ENCODE measurements at regions not wholly inside any gene's neighbourhood (a gene's known extent, or its start where the extent isn't known, plus 50 kb on each side); places are given as distances from the start of the nearest gene placed in this dataset.

DNA sequence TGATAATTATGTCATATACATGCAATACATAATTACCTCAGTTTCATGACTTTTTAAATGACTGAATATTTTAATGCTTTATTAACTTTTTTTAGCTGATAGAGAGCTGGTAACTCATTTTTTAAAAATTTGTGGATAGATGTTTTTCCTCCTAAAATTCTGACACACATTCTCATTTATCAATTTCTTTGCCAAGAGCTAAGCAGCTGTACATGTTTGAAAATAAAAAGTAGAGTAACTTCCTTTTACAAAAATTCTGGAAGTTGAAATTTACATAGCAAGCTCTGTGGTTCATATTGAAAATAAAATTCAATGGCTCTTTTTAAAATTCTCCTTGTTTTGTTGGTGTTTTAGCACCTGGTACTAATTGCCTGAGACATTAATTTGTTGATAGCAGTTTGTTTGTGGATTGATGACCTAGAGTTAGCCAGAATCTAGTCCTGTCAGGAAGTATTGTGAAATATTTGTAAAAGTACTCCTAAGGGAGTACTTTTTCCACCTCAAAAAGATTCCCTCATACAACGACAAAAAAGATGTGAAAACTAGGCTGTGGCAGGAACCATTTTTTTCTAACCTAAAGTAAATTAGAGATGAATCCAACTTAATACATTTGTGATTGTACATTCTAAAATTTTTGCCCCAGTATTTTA, 621.8 kb downstream of the BCKDHB start:
- H3K4me3 ChIP-seq (ENCODE audit: low read depth, low read length): no peak overlapping the region
- in situ Hi-C loops (cut with HindIII; ENCODE audit: low sequenced_read_pairs): no loop called here
- TF ChIP-seq, protein P1, sequence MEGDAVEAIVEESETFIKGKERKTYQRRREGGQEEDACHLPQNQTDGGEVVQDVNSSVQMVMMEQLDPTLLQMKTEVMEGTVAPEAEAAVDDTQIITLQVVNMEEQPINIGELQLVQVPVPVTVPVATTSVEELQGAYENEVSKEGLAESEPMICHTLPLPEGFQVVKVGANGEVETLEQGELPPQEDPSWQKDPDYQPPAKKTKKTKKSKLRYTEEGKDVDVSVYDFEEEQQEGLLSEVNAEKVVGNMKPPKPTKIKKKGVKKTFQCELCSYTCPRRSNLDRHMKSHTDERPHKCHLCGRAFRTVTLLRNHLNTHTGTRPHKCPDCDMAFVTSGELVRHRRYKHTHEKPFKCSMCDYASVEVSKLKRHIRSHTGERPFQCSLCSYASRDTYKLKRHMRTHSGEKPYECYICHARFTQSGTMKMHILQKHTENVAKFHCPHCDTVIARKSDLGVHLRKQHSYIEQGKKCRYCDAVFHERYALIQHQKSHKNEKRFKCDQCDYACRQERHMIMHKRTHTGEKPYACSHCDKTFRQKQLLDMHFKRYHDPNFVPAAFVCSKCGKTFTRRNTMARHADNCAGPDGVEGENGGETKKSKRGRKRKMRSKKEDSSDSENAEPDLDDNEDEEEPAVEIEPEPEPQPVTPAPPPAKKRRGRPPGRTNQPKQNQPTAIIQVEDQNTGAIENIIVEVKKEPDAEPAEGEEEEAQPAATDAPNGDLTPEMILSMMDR (IDR thresholded peaks at IDR 0.05; ENCODE audit: low read depth, low read length): no peak
- no peak for DNase-seq (ENCODE audit: low read depth, low spot score)

DNA sequence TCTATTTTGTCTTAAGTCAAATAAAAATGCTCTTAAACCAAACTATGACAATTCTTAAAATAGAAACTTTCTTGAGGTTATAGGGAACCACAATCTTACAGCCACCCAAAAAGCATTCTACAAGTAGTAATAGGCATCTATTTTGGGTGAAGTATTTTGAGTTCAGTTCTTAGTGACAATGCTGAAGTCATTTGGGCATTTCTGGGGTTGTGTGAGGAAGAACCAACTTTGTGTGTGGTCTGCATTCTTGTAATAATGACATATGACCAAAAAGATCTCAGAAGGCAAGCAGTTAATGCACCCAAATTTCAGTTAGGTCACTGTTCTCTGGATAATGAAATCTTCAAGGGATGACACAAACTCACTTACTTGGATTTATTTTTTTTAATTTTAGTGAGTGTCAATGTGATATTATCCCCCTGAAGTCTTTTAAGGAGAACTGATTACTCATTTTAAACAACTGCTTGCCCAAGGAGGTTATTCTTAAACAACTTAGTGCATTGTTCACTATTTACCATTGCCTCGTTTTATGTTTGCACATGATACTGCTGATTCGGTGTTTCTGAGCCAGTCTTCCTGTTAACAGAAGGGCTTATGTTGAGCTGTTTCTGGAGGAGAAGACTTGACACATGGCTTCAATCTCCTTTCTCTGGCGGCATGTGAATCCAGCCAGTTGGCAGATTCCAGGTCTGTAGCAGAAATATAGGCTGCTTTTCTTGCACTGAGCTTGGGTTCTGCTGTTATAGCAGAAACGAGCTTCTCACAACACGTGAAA, 618.9 kb downstream of the BCKDHB start:
- no peak for DNase-seq (ENCODE audit: low read depth, low spot score)
- TF ChIP-seq, protein P1 (IDR thresholded peaks at IDR 0.05; ENCODE audit: low read depth, low read length): no peak
- no peak overlapping the region for H3K4me3 ChIP-seq (ENCODE audit: low read depth, low read length)
- in situ Hi-C loops (cut with HindIII; ENCODE audit: low sequenced_read_pairs): no loop called here

DNA sequence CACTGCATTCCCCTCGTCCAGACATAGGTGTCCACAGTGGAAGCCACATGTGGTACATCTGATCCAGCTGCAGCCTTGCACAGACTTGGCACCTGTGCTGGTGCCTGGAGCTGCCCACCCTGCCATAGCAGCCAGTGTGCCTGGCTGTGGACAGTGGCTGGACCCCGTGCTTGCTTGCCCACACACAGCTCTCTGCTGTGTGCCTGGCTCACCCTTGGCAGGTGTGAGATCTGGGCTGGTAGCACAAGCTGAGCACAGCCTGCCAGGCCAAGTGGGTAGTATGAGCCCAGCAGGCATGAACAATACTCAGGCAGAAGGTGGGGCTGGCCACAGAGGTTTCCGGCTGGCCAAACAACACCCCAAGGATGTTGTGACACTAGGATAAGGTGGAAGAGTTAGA, 614.4 kb downstream of the BCKDHB start:
- TF ChIP-seq, protein P1 (IDR thresholded peaks at IDR 0.05; ENCODE audit: low read depth, low read length): no peak
- DNase-seq (ENCODE audit: low read depth, low spot score): no peak
- in situ Hi-C loops (cut with HindIII; ENCODE audit: low sequenced_read_pairs): no loop called here
- H3K4me3 ChIP-seq (ENCODE audit: low read depth, low read length): no peak overlapping the region

DNA sequence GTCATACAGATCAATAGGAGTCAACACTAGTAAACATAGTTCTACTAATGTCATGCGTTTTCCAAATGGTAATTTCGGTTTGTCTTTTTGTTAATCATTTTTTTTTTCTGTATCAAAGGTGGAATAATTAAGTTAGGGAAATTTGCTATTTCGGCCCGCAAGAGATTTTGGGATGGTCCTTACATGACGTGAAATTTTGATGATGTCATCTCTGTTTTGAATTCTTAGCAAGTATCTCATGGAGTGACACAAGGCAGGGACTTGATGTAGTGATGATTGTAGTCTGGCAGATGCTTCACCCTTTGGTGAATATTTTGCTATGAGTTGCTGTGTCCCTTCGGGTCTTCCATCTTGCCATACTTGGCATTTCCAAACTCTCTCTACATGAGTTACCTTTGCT, 608.0 kb downstream of the BCKDHB start:
- in situ Hi-C loops (cut with HindIII; ENCODE audit: low sequenced_read_pairs): no loop called here
- no peak overlapping the region for H3K4me3 ChIP-seq (ENCODE audit: low read depth, low read length)
- TF ChIP-seq, protein P1 (IDR thresholded peaks at IDR 0.05; ENCODE audit: low read depth, low read length): no peak
- no peak for DNase-seq (ENCODE audit: low read depth, low spot score)

DNA sequence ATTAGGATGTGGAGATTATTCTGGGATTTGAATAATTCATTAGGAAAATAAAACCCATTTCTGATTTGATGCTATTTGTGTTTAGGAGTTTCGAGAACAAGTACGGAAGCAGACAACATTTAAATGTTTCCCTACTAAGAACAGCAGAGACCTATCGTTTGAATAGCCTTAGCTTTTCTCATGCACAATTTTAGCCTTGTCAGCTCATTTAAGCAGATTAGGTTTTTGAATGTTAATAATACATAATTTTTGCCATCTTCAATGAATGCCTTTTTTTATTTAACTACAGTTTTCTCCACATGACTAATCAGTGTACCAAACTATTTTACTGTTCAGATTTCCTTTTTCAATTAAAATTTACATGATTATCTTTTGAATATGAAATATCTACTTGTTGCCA, 592.0 kb downstream of the BCKDHB start:
- no peak overlapping the region for H3K4me3 ChIP-seq (ENCODE audit: low read depth, low read length)
- in situ Hi-C loops (cut with HindIII; ENCODE audit: low sequenced_read_pairs): no loop called here
- TF ChIP-seq, protein P1 (IDR thresholded peaks at IDR 0.05; ENCODE audit: low read depth, low read length): no peak
- DNase-seq (ENCODE audit: low read depth, low spot score): no peak

DNA sequence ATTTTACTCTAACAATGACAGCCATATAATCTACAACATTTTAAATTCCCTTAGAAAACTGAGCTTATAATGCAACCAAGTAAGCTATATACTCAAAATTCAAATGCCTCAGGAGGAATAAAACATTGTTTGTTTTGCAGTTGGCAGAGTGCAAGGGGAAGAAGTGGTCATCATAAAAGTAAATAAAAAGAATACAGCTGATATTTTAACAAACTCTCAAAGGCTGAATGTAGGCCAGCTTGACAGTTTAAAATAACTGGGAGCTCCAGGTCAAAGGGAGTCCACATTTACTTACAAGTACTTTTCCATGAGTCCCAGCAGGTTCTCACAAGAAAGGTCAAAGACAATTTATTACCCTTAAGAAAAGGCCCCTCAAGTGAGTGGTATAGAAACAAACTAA, 589.8 kb downstream of the BCKDHB start:
- no peak overlapping the region for H3K4me3 ChIP-seq (ENCODE audit: low read depth, low read length)
- no peak for DNase-seq (ENCODE audit: low read depth, low spot score)
- in situ Hi-C loops (cut with HindIII; ENCODE audit: low sequenced_read_pairs): no loop called here
- TF ChIP-seq, protein P1 (IDR thresholded peaks at IDR 0.05; ENCODE audit: low read depth, low read length): no peak
